Lung (tissue), 11 donors: ENCODE measurements at regions not wholly inside any gene's neighbourhood (a gene's known extent, or its start where the extent isn't known, plus 50 kb on each side); places are given as distances from the start of the nearest gene placed in this dataset.

Source experiments
- ATAC-seq: fragments of 200-7000 bp; cut with Tn5 transposase; one replicate; pipeline ENCODE4 v1.9.1; 2020; ENCODE audit warnings: moderate number of reproducible peaks; ENCODE audit not compliant: insufficient read depth, low FRiP score
- DNase-seq, 3 donors: peaks; one replicate each; pipeline ENCODE4 v3.0.0-alpha.2; 2013 to 2017
- H3K27ac ChIP-seq, 2 donors: one replicate each; pipeline ENCODE4 v1.5.1; 2013; ENCODE audit warnings: mild to moderate bottlenecking in 2 of 2, moderate library complexity in 2 of 2, control low read depth in 1 of 2, inconsistent platforms in 1 of 2, low read depth in 1 of 2, low read length in 1 of 2
- H3K27me3 ChIP-seq, 3 donors: one replicate each; pipeline ENCODE4 v1.5.1; 2013; ENCODE audit warnings: low read length in 2 of 3; ENCODE audit not compliant: control insufficient read depth in 3 of 3, insufficient read depth in 3 of 3
- H3K36me3 ChIP-seq, 4 donors: one replicate each; pipeline ENCODE4 v1.5.1; 2013; ENCODE audit warnings: low read length in 4 of 4, mild to moderate bottlenecking in 1 of 4, moderate library complexity in 1 of 4; ENCODE audit not compliant: control insufficient read depth in 4 of 4, insufficient read depth in 4 of 4
- H3K4me1 ChIP-seq, 5 donors: one replicate each; pipeline ENCODE4 v1.5.1; 2013; ENCODE audit warnings: low read length in 5 of 5, mild to moderate bottlenecking in 2 of 5, moderate library complexity in 1 of 5; ENCODE audit not compliant: control insufficient read depth in 5 of 5, insufficient read depth in 5 of 5
- H3K4me3 ChIP-seq: one replicate; pipeline ENCODE4 v1.5.1; 2013; ENCODE audit warnings: mild to moderate bottlenecking, control low read depth, moderate library complexity
- H3K9ac ChIP-seq, 2 donors: one replicate each; pipeline ENCODE4 v1.5.1; 2013; ENCODE audit warnings: low read length in 2 of 2, control low read depth in 1 of 2; ENCODE audit not compliant: insufficient read depth in 1 of 2
- H3K9me3 ChIP-seq, 4 donors: one replicate each; pipeline ENCODE4 v1.5.1; 2013; ENCODE audit warnings: low read length in 3 of 4, mild to moderate bottlenecking in 1 of 4, moderate library complexity in 1 of 4; ENCODE audit not compliant: control insufficient read depth in 4 of 4, insufficient read depth in 3 of 4
- CTCF ChIP-seq: IDR thresholded peaks from 2 replicates; pipeline ENCODE4 v1.5.1; 2012; ENCODE audit warnings: mild to moderate bottlenecking; ENCODE audit errors: control extremely low read depth, extremely low read depth
- WGBS, 2 donors: extraction: QIAGEN DNeasy Blood & Tissue Kit; methylation state at CpG; one replicate each; pipeline ENCODE4 v1.1.7; 2013; 5-methylcytosine and 5-hydroxymethylcytosine counted together
- donor health status: control.
- donor health status: control.
- donor health status: Bipolar disorder and iron deficiency.
- donor health status: healthy.
- donor health status: DM: yes; HTN: yes; CAD: no.

GRCh38 chr6:49087369-49087768 lies 375.7 kb downstream of the MMUT start:
- no peak overlapping the region for H3K4me3 ChIP-seq
- peaks cover 0 to 2% (median 0%) of the 10 kb centered on the region in 4 donors for H3K9me3 ChIP-seq
- no peaks in the 10 kb centered on the region for H3K27me3 ChIP-seq
- no peak for DNase-seq
- no peaks in the 10 kb centered on the region for H3K4me1 ChIP-seq
- no peak for ATAC-seq
- 64 to 68% methylated on average over 3 of the region's 3 CpGs for WGBS, 2 donors
- TF ChIP-seq CTCF = no peak
- no peak overlapping the region for H3K9ac ChIP-seq
- H3K36me3 ChIP-seq = no peaks in the 10 kb centered on the region
- H3K27ac ChIP-seq = no peak overlapping the region

GRCh38 chr6:49082611-49083010 lies 380.4 kb downstream of the MMUT start:
- ATAC-seq = no peak
- H3K27me3 ChIP-seq = no peaks in the 10 kb centered on the region
- DNase-seq = no peak
- H3K4me3 ChIP-seq = no peak overlapping the region
- no peak overlapping the region for H3K9ac ChIP-seq
- H3K27ac ChIP-seq = no peak overlapping the region
- WGBS, 2 donors = 82 to 87% methylated on average over 2 of the region's 2 CpGs
- H3K9me3 ChIP-seq = peaks cover 0 to 2% (median 0%) of the 10 kb centered on the region in 4 donors
- TF ChIP-seq CTCF = no peak
- no peaks in the 10 kb centered on the region for H3K4me1 ChIP-seq
- no peaks in the 10 kb centered on the region for H3K36me3 ChIP-seq

GRCh38 chr6:49072885-49073620 lies 390.0 kb downstream of the MMUT start:
- Histone ChIP-seq H3K36me3 (no peaks in the 10 kb centered on the region), H3K27me3 (no peaks in the 10 kb centered on the region), H3K27ac (no peak overlapping the region), H3K4me3 (no peak overlapping the region), H3K4me1 (no peaks in the 10 kb centered on the region), H3K9me3 (peaks cover 0 to 2% (median 0%) of the 10 kb centered on the region in 4 donors), H3K9ac (no peak overlapping the region)
- DNase-seq (no peak), ATAC-seq (no peak)
- no peak for TF ChIP-seq CTCF
- 89 to 98% methylated on average over 4 of the region's 4 CpGs for whole genome bisulfite sequencing, 2 donors

GRCh38 chr6:49072146-49072545 lies 390.9 kb downstream of the MMUT start:
- DNase-seq (no peak), ATAC-seq (no peak)
- Histone ChIP-seq H3K36me3 (no peaks in the 10 kb centered on the region), H3K27me3 (no peaks in the 10 kb centered on the region), H3K4me1 (no peaks in the 10 kb centered on the region), H3K4me3 (no peak overlapping the region), H3K27ac (no peak overlapping the region), H3K9ac (no peak overlapping the region), H3K9me3 (peaks cover 0 to 2% (median 0%) of the 10 kb centered on the region in 4 donors)
- 75 to 89% methylated on average over 1 of the region's 1 CpG for WGBS, 2 donors
- no peak for TF ChIP-seq CTCF
